Stomach (tissue), 4 donors: ENCODE measurements at regions not wholly inside any gene's neighbourhood (a gene's known extent, or its start where the extent isn't known, plus 50 kb on each side); places are given as distances from the start of the nearest gene placed in this dataset.

Source experiments
- CTCF ChIP-seq, 7 experiments: fragments of 450-650 bp in 4 of 7; fragments of 200-600 bp in 3 of 7; sonication (generic) in 3 of 7; IDR thresholded peaks; one replicate each; pipeline ENCODE4 v1.5.1; 2016 to 2019; ENCODE audit warnings: antibody characterized with exemption in 7 of 7, control low read depth in 2 of 7, mild to moderate bottlenecking in 1 of 7
- EP300 ChIP-seq: sonication (generic); formaldehyde crosslinking; IDR thresholded peaks from one replicate; pipeline ENCODE4 v1.6.1; 2017; ENCODE audit warnings: antibody characterized with exemption
- POLR2A ChIP-seq, 4 donors: fragments of 450-650 bp; IDR thresholded peaks; one replicate each; pipeline ENCODE4 v1.6.1; 2016; ENCODE audit warnings: antibody characterized with exemption in 4 of 4, control low read depth in 2 of 4, mild to moderate bottlenecking in 1 of 4, moderate library complexity in 1 of 4

DNA sequence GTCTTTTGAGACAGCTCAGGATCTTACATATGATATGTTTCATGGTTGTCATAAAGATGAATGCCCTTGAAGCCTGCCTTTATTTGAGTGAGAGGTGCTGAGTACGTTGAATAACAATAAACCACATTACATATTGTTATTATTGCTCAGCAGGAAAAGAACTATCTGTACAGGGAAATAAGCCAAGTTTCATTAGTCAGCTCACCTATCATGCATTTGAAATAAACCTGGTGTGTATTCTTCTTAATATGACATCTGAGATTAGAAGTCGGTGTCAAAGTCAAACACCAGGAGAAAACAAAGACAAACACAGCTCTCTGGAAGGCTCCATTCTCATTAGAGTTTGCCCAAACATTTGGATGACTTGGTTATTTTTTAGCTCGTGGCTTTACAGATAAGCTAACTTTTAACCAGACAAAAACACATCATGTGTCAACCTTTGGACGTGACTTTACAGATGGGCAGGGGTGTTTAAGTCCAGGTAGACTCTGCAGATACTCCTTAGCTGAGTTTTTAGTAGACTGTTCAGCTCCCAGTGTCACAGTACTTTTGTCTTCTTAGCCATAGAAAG, 71.2 kb upstream of the AOAH start:
- TF ChIP-seq CTCF (IDR thresholded peaks at IDR 0.05): no peak
- TF ChIP-seq EP300: no peak
- TF ChIP-seq POLR2A (IDR thresholded peaks at IDR 0.05): no peak
